ENCODE measurements at regions not wholly inside any gene's neighbourhood (a gene's known extent, or its start where the extent isn't known, plus 50 kb on each side); places are given as distances from the start of the nearest gene placed in this dataset.
"Not testable (repeated sequence)": the region's sequence is repeated elsewhere in the genome, so short reads cannot be mapped to it uniquely, and the experiment has no call there.

DNA sequence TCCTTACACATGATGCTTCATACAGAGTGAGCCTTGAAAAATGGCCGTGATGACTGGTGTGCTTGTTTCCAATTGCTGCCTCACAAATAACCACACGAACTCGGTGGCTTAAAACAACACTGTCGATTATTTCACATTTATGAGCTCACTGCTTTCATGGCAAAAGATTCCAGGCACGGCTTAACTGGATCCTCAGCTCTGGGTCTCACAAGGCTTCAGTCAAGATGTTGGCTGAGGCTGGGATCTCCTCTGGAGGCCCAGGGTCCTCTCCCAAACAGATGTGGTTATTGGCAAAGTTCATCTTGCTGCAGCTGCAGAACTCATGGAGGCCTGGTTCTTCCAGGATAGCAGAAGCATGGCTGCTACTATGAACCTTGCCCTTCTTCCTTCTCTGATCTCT is 144.6 kb downstream of the TFAP2C start:
- DNase-seq: no peak

DNA sequence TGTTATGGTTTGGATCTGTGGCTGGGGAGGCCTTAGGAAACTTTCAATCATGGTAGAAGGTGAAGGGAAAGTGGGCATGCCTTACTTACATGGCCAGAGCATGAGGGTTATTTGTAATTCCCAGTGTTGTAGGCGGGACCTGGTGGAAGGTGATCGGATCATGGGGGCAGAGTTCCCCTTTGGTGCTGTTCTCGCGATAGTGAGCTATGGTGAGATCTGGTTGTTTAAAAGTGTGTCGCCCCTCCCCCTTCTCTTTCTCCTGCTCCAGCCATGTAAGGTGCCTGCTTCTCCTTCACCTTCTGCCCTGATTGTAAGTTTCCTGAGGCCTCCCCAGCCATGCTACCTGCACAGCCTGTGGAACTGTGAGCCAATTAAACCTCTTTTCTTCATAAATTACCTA is 145.8 kb downstream of the TFAP2C start:
- no peak for DNase-seq

DNA sequence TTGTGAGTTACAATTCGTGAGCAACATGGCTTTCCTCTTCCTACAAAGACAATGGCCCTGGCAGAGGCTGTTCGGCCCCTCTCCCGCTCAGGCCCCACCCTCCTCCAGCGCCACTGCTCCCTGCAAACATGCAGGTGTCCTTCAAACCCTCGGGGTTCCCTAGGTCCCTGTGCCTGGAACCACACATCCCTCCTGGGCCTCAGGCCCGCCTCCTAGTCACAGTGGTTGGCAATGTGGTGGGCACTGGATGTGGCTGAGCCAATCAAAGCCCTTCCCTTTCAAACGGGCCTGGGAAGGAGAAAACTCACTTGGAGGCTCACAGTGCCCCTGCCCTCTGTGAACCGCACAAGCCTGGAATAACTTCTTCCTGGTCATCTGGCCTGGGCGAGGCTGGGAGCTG is 147.2 kb downstream of the TFAP2C start:
- DNase-seq: no peak

DNA sequence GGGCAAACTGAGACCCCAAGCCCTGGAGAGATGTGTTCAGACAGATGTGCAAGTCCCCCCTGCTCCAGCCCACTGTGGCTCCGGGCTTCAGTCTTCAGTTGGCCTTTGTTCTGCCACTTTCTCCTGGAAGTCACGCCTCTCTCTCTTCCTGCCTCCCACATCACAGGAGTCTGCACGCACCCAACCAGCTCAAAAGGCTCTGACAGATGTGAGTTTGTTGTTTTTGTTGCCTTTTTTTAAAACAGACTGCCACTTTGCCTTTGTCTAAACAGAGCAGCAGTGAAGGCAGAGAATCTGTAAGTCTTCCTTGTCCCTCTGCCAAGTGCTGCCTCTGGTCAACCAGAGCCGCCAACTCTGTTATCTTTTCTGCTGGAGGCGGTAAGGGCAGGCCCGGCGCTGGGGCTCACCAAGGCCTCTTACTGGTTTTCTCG is 149.7 kb downstream of the TFAP2C start:
- no peak for DNase-seq

DNA sequence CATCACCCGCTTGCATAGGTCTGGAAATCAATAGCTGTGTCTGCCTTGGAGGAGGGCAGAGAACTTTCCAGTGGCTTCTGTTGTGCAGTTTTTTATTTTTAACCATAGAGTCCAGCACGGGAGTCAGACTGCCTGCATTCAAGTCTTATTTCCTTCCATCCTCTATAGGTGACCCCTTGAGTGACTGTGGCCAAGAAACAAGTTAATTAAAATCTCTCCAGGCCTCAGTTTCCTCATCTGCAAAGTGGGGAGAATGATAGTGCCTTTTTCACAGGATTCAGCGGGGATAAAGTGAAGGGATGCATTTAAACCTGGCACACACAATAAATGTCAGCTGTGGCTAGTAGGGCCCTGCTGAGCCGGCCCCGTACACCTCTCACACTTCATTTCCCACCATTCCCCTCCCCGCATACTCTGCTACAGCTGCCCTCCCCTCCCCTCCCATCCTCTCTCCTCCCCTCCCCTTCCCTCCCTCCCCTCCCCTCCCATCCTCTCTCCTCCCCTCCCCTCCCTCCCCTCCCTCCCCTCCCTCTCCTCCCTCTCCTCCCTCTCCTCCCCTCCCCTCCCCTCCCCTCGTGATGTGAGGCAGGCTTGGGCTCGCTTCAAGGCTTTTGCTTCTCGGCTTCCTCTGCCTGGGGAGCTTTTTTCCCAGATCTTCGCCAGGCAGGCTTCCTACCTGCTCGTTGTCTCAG is 150.5 kb downstream of the TFAP2C start:
- no peak for DNase-seq

DNA sequence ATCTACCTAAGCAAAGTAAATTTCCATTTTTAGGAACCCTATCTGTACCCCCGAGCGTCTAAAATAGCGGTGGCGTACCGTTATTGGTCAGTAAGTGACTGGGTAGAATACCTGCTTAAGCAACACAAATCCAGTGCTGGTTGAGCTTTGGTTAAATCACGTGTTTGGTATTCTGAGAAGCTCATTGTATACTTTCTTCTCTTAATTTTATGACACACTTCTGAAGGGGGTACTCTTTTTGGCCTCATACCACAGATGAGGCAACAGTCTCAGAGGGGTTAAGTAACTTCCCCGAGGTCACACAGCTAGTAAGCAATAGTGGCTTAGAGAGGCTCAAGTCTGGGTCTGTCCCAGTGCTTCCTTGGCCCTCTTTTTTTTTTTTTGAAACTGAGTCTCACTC is 151.2 kb downstream of the TFAP2C start:
- no peak for DNase-seq

DNA sequence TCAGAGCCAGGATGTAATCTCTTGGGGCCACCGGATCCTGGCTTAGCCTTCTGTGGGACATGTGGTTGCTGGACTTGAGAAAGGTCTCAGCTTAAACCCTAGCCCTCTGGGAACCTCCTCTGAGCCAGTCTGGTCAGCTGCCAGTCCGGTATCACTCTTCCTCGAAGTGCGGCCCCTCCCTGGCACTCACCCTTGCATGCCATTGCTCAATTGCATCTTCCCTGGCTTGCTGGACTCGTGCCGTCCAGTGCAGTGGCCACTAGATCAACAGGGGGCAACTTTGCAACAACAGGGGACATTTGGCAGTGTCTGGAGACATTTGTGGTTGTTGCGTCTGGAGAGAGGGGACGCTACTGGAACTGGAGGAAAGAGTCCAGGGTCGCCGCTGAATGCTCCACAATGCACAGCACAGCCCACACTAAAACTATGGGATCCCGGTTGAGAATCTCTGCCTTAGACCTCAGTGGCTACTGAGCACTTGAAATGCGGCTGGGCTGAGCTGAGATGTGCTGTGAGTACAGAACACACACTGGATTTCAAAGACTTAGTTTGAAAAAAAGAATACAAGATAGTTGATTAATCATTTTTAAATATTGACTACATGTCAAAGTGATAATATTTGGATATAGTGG is 152.1 kb downstream of the TFAP2C start:
- no peak for DNase-seq

DNA sequence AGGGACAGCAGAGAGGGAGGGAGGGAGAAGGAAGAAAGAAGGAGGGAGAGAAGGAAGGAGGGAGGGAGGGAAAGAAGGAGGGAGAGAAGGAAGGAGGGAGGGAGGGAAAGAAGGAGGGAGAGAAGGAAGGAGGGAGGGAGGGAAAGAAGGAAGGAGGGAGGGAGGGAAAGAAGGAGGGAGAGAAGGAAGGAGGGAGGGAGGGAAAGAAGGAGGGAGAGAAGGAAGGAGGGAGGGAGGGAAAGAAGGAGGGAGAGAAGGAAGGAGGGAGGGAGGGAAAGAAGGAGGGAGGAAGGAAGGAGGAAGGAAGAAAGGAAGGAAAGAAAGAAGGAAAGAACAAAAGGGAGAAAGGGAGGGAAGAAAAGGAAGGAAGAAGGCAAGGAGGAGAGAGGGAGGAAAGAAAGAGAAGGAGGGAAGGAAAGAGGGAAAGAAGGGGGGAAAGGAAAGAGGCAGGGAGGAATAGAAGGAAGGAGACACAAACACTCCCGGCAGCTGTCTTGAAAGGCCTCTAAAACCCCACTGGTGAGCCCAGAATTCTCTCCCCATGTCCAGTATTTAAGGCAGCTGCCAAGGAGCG is 153.0 kb downstream of the TFAP2C start:
- DNase-seq: not testable (repeated sequence)

DNA sequence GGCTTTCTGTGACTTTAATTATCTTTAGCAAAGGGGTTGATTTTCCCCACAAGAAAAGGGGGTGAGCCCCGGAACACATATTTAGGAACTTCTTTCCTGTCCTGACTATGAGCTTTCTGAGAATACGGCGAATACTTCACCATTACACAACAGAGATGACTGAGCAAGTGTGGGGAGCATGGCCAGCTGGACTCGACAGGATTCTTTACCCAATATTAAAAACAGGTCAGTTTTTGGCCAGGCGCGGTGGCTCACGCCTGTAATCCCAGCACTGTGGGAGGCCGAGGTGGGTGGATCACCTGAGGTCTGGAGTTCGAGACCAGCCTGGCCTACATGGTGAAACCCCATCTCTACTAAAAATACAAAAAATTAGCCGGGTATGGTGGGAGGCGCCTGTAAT is 153.7 kb downstream of the TFAP2C start:
- not testable (repeated sequence) for DNase-seq

DNA sequence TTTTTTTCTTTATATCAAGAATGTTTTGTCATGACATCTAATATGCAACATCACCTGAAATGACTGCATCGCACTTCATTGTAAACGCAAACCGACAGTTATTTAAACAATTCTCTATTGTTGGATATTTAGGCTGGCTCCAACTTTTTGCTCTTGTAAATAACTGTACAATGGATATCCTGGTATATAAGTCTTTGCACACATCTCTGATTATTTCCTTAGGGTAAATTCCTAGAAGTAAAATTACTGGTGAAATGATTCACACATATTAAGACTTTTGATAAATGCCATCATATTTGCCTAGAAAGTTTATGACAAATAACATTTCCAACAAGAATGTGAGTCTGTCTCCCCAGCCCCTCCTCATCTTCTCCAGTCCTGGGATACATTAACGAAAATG is 154.7 kb downstream of the TFAP2C start:
- DNase-seq: no peak

DNA sequence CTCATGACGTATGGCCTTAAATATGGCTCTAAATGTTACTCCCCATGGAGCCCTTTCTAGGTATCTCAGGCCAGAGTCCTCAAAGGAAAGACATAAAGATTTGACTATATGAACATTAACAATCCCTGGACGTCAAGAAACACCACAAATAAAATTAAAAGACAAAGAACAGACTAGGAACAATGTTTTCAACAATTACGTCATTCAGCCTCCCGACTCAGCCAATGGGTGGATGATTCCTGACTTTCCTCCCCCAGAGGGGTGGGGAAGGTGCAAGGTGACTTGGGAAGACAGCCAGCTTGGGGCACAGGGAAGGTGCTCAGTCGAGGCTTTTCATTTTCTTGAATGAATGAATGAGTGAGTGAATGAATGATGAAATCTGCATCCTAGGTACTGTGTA is 157.4 kb downstream of the TFAP2C start:
- no peak for DNase-seq

DNA sequence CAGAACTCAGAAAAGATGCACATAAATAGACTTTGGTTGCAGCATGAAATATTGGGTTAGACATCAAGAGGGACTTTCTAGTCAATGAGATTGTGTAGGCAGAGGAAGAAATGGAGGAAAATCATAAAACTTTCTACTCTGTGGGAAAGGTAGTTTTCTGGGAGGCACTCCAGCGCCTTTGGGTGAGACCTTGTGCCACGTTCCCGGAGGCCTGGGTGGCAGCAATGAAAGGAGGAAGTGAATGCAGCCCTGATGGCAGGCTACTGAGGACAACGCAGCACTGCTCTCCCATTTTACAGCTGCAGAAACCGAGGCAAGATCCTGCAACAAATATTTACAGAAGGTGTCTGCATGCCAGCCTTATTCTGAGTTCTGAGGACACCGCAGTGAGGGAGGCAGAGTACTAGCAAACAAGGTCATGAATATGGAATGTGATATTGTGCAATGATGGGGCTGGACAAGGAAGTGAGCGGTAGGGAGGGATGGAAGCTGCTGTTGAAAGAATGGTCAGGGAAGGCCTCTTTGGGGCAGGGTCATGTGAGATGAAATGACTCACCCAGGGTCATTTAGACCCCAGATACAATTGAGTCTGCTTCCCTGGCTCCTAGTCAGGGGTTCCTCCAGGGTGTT is 159.1 kb downstream of the TFAP2C start:
- no peak for DNase-seq

DNA sequence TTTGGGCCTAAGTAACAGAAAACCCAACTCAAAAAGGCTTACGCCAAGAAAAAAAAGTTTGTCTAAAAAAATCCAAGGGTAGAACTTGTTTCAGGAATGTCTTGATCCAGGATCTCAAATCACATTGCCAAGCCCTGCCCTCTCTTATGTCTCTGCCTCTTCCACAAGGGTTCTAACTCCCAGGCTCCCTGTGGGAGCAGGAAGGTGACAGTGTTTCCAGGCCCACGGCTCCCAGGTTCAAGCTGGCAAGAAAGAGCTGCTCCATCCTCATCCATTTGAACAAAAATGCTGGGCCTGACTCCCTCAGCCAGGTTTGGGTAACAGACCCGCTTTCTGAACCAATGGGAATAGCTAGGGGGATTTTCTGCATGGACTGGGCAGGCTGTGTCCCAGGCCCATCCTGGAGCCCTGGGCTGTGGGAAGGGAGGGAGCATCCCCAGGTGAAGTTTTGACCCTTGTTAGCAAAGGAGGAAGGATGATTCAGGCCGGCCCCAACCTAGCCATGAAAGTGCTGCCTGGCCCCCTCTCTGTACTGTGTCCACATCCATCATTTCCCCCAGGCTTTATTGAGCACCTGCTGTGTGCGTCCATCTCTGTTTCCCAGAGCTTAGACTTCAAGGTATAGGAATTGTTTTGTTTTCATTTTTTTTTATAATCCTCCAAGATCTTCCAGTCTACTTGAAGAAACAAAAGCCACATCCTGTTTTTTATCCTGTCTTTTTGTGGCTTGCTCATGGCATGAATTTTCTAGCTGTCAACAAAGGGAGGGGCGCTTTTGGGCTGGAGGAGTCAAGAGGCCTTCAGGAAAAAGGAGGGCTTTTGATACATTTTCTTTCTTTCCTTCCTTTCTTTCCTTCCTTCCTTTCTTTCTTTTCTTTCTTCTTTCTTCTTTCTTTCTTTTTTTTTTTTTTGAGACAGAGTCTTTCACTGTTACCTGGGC is 159.8 kb downstream of the TFAP2C start:
- no peak for DNase-seq

DNA sequence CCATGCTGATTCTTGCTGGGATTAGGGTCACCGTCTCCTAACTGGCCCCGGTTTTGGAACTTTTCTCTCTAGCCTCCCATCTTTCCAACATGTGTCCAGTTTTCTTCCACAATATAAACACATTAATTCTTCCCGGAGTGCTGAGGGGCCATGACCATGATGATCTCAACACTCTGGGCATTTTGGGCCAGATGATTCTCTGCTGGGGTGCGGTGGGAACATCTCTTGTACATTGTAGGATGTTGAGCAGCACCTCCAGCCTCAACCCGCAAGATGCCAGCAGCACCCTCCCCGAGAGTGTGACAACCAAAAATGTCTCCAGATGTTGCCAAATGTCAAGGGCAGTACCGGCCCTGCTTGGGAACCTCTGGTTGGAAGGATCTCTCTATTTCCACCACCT is 164.8 kb downstream of the TFAP2C start:
- DNase-seq: no peak

DNA sequence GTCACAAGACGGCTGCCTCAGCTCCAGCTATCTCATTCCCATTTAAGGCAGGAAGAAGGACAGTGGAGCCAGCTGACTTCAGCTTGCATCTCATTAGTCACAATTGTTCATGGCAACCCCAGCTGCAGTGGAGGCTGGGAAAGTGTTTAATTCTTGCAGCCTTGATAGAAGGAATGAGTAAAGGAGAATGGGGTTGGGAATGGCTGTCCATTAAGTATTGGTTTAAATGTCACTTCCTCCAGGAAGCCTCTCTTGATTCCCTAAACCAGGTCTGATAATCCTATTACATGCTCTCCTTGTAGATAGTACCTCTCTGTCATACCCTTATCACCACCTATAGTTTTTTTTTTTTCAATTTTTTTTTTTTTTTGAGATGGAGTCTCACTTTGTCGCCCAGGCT is 166.4 kb downstream of the TFAP2C start:
- DNase-seq: no peak

DNA sequence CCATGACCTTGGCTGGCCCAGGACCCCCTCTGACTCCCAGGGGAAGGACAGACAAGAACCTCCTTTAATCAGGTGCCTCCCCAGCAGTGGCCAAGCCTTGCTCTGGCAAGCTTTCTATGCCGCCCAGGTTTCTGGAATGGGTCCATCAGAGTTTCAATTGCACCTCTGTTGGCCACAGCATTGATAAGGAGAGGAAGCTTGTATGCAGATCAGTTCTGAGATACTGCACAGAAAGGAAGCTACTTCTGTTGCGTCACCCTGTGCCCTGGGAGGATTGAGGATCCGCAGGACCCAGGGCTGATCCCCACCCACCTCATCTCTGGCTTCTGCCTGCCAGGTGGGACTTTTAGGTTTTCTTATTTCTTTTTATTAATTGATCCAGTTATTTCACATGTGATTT is 167.2 kb downstream of the TFAP2C start:
- DNase-seq: no peak

DNA sequence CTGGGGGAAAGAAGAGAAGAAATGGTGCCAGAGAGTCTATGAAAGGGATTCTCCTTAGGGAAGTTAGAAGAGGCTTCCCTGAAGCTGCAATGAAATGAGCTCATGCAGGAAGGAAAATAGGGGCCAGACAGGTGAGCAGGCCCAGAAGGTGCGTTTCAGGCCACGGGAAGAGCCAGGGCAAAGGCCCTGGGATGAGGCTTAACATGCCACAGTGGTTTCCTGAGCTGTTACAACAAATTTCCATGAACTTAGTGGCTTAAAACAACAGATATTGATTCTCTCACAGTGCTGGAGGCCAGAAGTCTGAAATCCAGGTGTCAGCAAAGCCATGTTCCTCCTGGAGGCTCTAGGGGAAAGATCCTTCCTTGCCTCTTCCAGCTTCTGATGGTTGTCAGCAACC is 167.9 kb downstream of the TFAP2C start:
- no peak for DNase-seq

DNA sequence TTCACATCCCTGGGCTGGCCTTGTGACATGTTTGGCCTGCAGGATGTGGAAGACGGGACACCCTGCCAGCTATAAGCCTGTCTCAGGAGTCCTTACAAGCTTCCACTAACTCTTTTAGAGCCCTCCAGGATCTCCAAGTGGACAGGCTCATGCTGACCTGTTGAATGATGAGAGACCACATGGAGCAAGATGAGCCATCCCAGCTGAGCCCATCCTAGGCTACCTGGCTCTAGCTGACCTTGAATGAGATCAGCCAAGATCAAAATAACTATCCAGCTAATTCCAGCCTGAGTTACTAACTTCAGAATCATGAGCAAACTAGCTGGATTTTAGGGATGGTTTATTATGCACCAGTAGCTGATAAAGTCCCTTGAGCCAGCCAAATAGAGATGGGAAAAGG is 169.5 kb downstream of the TFAP2C start:
- no peak for DNase-seq

DNA sequence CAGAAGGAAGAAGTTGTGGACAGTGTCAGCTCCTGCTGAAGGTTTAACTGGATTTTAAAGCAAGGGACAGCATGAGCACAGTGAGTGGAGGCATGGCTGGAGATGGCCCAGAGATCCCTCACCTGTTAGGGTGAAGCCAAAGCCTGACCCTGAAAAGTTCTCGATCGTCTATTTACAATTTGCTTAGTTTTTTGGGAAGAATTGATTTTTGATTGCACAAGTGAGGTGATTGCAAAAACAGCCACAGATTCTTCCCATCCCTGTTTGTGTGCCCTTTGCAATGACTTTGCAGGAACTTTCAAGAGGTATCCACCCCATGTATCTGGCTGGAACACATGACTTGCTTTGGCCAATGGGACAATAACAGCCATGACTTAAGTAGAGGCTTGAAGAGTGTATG is 170.1 kb downstream of the TFAP2C start:
- no peak for DNase-seq

DNA sequence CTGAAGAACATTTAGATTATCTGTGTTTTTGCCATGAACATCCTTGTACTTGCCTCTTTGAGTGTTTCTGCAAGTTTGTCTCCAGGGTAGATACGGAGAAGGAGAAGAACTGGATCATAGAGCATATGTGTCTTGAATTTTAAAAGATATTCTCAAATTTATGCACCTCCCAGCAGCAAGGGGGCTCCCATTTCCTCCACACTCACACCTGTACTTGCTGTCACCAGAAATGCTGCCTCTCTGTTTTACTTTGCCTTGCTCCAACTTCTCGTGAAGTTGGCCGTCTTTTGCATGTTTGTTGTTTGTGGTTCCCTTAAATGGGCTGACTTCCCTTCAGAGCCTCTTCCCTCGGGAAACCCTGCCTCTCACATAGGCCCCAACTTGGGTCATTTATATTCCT is 171.0 kb downstream of the TFAP2C start:
- no peak for DNase-seq

DNA sequence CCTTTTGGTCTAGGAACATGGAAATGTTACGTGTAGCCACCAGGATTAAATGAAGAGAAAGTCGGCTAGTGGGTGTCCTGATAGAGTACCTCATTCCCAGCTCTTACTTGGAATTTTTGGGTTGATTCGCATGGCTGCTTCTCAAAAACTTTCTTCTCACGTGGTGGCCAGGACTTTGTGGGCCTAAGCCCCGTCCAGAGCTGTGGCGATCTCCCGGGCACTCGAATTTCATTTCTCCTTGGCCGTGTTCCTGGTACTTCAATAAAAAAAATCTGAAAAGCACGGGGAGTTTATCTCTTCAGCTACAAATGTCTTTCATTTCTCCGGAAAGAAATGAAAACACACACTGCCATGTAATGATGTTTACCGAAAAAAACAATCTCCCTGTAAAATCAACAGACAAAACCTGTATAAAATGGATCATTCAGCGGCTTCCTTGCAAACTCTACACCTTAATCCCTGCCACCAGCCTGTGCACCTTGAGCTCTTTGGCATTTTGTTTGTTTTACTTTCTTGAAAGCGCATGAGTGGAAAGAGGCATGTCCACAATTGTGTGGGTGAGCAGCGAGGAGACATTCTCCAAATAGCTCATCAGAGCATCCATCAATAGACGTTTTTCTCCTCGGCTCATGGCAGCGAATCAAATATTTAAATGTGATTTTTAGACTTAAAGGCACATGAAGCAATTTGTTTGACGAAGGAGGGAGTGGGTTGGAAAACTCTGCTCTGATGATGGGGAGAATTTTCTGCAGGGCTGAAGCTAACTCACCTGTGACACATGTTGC is 173.1 kb downstream of the TFAP2C start:
- no peak for DNase-seq

DNA sequence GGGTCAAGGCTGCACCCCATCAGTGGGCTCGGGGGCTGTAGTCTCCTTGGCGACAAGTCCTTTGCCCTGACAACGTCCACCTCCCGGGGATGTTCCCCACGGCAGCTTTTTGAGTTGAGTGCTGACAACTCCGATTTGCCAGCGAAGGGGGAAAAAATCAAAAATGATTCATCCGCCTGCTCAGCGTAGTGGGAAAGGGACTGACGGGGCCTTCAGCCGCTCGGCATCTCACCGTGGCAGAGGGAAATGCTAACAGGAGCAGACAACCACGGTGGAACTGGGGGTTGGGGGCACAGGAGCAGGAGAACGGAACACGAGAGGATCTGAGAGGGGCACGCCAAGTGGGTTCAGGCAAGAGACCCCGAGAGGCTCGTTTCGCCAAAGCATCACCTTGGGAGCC is 173.7 kb downstream of the TFAP2C start:
- DNase-seq: no peak
